Gastrocnemius medialis (tissue), 4 donors: ENCODE measurements at regions not wholly inside any gene's neighbourhood (a gene's known extent, or its start where the extent isn't known, plus 50 kb on each side); places are given as distances from the start of the nearest gene placed in this dataset.
"Not testable (repeated sequence)": the region's sequence is repeated elsewhere in the genome, so short reads cannot be mapped to it uniquely, and the experiment has no call there.

Source experiments
- CTCF ChIP-seq, 5 experiments: fragments of 450-650 bp in 3 of 5; fragments of 200-600 bp in 2 of 5; sonication (generic) in 2 of 5; IDR thresholded peaks in 4 of 5; conservative IDR thresholded peaks in 1 of 5; 1 replicate in 4 of 5; 2 replicates in 1 of 5; pipeline ENCODE4 v1.5.1; 2016 to 2019; ENCODE audit warnings: antibody characterized with exemption in 5 of 5, mild to moderate bottlenecking in 3 of 5, moderate library complexity in 3 of 5
- POLR2A ChIP-seq, 2 donors: fragments of 450-650 bp; IDR thresholded peaks; one replicate each; pipeline ENCODE4 v1.6.1; 2017; ENCODE audit warnings: antibody characterized with exemption in 2 of 2, mild to moderate bottlenecking in 2 of 2, moderate library complexity in 2 of 2

GRCh38 chr12:32022387-32022786 lies 63.2 kb downstream of the RESF1 start:
- TF ChIP-seq POLR2A (IDR thresholded peaks at IDR 0.05); CTCF (IDR thresholded peaks at IDR 0.05 in 4 of 5, conservative IDR thresholded peaks at IDR 0.05 in 1 of 5): not testable (repeated sequence)
